ENCODE measurements at regions not wholly inside any gene's neighbourhood (a gene's known extent, or its start where the extent isn't known, plus 50 kb on each side); places are given as distances from the start of the nearest gene placed in this dataset.

DNA sequence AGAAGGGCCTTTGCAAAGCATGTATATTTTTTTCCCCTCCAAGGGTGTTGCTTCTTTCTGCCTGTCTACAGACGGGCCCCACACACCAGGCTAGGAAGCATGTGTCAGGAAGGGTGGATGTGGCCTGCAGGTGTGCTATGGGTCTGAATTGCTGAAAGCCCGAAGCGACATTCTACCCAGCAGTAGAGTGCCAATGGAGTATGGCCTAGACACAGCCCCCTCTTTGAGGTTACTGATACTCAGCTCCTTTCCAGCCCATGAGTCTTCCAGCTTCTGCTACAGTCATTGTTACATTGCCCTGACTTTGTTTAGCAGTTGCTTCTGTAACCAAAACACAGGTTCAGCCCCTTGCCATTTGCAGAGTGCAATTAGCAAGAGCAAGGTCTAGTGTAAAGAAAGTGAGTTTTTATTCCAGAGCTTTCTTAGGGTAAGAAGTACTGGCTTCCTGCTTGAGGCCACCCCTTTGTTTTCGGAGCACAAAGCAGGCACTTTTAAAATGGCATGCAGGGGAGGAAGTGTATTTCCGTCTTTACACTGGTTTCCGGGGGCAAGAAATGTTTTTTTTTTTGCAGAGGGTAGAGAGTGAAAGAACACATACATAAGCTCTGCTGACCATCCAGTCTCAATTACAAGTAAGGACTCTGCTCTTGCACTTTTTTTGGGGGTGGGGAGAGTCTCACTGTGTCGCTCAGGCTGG lies 428.0 kb upstream of the AMELY start:
- Histone ChIP-seq H3K36me3 (ENCODE audit: control insufficient read depth, insufficient read depth, low read length) (peaks cover 10% of the 10 kb centered on the region), H3K27me3 (ENCODE audit: control insufficient read depth, insufficient read depth, low read length) (no peaks in the 10 kb centered on the region), H3K4me3 (ENCODE audit: low read depth, low read length) (no peak overlapping the region)
- TF ChIP-seq, protein P1, sequence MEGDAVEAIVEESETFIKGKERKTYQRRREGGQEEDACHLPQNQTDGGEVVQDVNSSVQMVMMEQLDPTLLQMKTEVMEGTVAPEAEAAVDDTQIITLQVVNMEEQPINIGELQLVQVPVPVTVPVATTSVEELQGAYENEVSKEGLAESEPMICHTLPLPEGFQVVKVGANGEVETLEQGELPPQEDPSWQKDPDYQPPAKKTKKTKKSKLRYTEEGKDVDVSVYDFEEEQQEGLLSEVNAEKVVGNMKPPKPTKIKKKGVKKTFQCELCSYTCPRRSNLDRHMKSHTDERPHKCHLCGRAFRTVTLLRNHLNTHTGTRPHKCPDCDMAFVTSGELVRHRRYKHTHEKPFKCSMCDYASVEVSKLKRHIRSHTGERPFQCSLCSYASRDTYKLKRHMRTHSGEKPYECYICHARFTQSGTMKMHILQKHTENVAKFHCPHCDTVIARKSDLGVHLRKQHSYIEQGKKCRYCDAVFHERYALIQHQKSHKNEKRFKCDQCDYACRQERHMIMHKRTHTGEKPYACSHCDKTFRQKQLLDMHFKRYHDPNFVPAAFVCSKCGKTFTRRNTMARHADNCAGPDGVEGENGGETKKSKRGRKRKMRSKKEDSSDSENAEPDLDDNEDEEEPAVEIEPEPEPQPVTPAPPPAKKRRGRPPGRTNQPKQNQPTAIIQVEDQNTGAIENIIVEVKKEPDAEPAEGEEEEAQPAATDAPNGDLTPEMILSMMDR (IDR thresholded peaks at IDR 0.05; ENCODE audit: insufficient read depth, low read depth, low read length) = no peak
- CTCF ChIA-PET = no interaction called here
- POLR2A ChIA-PET = no interaction called here
- DNase-seq (ENCODE audit: low read depth) = no peak

- POLR2A ChIA-PET = no interaction called here
- no peak for DNase-seq (ENCODE audit: low read depth)
- TF ChIP-seq, protein P1 (IDR thresholded peaks at IDR 0.05; ENCODE audit: insufficient read depth, low read depth, low read length) = no peak
Measured at GRCh38 chrY:7336023-7336873, 424.7 kb upstream of the AMELY start.

GRCh38 chrY:7334449-7334848 lies 422.9 kb upstream of the AMELY start:
- POLR2A ChIA-PET = no interaction called here
- CTCF ChIA-PET = no interaction called here
- DNase-seq (ENCODE audit: low read depth) = no peak
- Histone ChIP-seq H3K4me3 (ENCODE audit: low read depth, low read length) (no peak overlapping the region), H3K36me3 (ENCODE audit: control insufficient read depth, insufficient read depth, low read length) (peaks cover 7% of the 10 kb centered on the region), H3K27me3 (ENCODE audit: control insufficient read depth, insufficient read depth, low read length) (no peaks in the 10 kb centered on the region)
- TF ChIP-seq, protein P1 (IDR thresholded peaks at IDR 0.05; ENCODE audit: insufficient read depth, low read depth, low read length) = no peak

More at GRCh38 chrY:7336023-7336873, 424.7 kb upstream of the AMELY start:
- CTCF ChIA-PET = no interaction called here
- H3K36me3 ChIP-seq (ENCODE audit: control insufficient read depth, insufficient read depth, low read length) = peaks cover 8% of the 10 kb centered on the region
- no peaks in the 10 kb centered on the region for H3K27me3 ChIP-seq (ENCODE audit: control insufficient read depth, insufficient read depth, low read length)
- no peak overlapping the region for H3K4me3 ChIP-seq (ENCODE audit: low read depth, low read length)

DNA sequence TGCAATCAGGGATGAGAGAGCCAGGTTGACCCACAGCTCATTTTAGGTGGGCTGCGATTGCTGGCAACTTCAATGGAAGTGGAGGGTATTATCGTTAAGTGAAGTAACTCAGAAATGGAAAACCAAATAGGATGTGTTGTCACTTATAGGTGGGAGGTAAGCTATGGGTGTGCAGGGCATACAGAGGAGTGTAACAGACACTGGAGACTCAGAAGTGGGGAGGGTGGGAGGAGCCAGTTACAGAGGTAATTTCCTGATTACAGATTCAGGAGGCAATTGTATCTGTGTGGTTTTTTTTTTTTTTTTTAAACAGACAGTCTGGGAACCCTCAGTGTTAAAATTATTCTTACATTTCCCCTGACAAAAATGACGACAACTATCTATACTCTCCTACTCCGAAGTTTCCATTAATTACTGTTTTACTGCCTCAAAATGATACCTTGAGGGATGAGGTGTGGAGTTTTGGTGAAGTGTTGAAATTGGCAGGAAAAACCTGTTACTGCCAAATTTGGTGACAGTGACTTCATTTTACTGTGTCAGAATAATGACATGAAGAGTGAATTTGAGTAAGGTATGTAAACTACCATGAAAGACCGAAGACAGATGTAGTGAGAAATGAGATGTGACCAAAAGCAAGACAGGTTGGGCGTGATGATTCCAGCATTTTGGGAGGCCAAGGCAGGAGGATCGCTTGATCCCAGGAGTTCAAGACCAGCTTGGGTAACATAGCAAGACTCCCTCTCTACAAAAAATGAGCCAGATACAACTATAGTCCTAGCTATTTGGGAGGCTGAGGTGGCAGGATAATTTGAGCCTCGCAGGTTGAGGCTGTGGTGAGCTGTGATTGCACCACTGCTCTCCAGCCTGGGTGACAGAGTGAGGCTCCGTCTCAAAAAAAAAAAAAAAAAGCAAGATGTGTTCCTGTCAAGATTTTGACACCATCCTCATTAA lies 415.0 kb upstream of the AMELY start:
- H3K4me3 ChIP-seq (ENCODE audit: low read depth, low read length) = no peak overlapping the region
- CTCF ChIA-PET = interaction anchor here (0.6 to 1.1 kb wide), 2 partner anchors 418 to 902 kb away, joined by 3 read pairs; no protein-coding TSS in a partner anchor
- 0 out of 2 replicates have a peak, but pooled peaks cover 4% of the 10 kb centered on the region for H3K36me3 ChIP-seq (ENCODE audit: control insufficient read depth, insufficient read depth, low read length)
- no peak for DNase-seq (ENCODE audit: low read depth)
- H3K27me3 ChIP-seq (ENCODE audit: control insufficient read depth, insufficient read depth, low read length) = no peaks in the 10 kb centered on the region
- TF ChIP-seq, protein P1 (IDR thresholded peaks at IDR 0.05; ENCODE audit: insufficient read depth, low read depth, low read length) = no peak
- POLR2A ChIA-PET = no interaction called here

All from BJ (cell line).